GM06990 (cell line): ENCODE measurements at regions not wholly inside any gene's neighbourhood (a gene's known extent, or its start where the extent isn't known, plus 50 kb on each side); places are given as distances from the start of the nearest gene placed in this dataset.
"Not testable (repeated sequence)": the region's sequence is repeated elsewhere in the genome, so short reads cannot be mapped to it uniquely, and the experiment has no call there.

Experiments used
- DNase-seq: peaks from one replicate; pipeline ENCODE4 v3.0.0-alpha.2; 2011; ENCODE audit not compliant: insufficient read length; ENCODE audit errors: extremely low read depth
- H3K27me3 ChIP-seq: replicated peaks from 2 replicates; pipeline ENCODE4 v1.6.0; 2011; ENCODE audit warnings: low read length; ENCODE audit not compliant: control insufficient read depth, insufficient read depth
- H3K36me3 ChIP-seq: 2 replicates; pipeline ENCODE4 v1.5.1; 2011; ENCODE audit warnings: low read length; ENCODE audit not compliant: control insufficient read depth, insufficient read depth
- H3K4me3 ChIP-seq: replicated peaks from 2 replicates; pipeline ENCODE4 v1.5.1; 2011; ENCODE audit warnings: low read depth, mild to moderate bottlenecking, control low read depth, low read length
- TF ChIP-seq, protein P1 (sequence below): IDR thresholded peaks from 2 replicates; pipeline ENCODE4 v1.5.1; 2011; ENCODE audit warnings: low read length, control low read depth, mild to moderate bottlenecking, inconsistent platforms; ENCODE audit not compliant: insufficient read depth, poor library complexity, severe bottlenecking

DNA sequence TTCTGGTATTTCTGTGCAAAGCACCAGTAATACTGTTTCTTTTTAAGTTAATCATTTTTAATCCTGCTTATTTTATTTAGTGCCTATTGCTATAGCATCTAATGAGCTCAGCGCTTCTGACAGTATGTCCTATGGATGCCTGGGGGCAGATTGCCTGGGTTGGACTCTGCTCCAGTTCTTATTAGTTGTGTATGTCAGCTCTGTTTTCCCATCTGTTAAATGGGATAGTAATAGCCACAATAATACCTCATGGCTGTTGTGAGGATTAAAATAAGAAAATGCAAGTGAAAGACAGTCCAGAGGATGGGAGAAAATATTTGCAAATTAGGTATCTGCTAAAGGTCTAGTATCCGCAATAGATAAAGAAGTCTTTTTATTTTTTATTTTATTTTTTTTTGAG lies 87.0 kb downstream of the UTRN start:
- Histone ChIP-seq H3K27me3 (no peaks in the 10 kb centered on the region), H3K4me3 (no peak overlapping the region), H3K36me3 (no peaks in the 10 kb centered on the region; the same call in 1 of the 2 replicates)
- TF ChIP-seq, protein P1, sequence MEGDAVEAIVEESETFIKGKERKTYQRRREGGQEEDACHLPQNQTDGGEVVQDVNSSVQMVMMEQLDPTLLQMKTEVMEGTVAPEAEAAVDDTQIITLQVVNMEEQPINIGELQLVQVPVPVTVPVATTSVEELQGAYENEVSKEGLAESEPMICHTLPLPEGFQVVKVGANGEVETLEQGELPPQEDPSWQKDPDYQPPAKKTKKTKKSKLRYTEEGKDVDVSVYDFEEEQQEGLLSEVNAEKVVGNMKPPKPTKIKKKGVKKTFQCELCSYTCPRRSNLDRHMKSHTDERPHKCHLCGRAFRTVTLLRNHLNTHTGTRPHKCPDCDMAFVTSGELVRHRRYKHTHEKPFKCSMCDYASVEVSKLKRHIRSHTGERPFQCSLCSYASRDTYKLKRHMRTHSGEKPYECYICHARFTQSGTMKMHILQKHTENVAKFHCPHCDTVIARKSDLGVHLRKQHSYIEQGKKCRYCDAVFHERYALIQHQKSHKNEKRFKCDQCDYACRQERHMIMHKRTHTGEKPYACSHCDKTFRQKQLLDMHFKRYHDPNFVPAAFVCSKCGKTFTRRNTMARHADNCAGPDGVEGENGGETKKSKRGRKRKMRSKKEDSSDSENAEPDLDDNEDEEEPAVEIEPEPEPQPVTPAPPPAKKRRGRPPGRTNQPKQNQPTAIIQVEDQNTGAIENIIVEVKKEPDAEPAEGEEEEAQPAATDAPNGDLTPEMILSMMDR = no peak
- DNase-seq = no peak

DNA sequence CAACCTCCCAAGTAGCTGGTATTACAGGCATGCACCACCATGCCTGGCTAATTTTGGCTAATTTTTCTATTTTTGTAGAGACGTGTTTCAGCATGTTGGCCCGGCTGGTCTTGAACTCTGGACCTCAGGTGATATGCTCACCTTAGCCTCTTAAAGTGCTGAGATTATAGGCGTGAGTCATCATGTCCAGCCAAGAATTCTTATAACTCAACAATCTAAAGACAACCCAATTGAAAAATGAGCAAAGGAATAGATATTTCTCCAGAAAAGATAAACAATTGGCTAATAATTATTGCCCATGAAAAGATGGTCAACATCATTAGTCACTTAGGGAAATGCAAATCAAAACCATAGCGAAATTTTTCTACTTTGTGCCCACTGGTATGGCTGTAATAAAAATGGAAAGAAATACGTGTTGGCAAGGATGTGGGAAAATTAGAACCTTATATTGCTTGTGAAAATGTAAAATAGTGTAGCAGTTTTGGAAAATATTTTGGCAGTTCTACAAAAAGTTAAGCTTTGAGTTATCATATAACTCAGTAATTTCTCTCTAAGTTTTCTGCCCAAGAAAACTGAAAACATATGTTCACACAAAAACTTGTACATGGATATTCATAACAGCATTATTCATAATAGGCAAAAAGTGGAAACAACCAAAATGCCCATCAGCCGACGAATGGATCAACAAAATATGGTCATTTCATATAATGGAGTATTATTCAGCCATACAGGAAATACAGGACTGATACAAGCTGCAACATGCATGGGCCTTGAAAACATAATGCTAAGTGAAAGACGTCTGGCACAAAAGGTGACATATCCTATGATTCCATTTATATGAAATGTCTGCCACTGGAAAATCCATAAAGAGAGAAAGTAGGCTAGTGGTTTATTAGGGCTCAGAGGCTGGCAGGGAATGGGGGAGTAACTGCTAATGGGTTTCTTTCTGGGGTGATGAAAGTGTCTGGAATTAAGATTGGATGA lies 87.8 kb downstream of the UTRN start:
- Histone ChIP-seq H3K4me3 (no peak overlapping the region), H3K27me3 (no peaks in the 10 kb centered on the region), H3K36me3 (no peaks in the 10 kb centered on the region; the same call in 1 of the 2 replicates)
- DNase-seq = no peak
- TF ChIP-seq, protein P1 = no peak

DNA sequence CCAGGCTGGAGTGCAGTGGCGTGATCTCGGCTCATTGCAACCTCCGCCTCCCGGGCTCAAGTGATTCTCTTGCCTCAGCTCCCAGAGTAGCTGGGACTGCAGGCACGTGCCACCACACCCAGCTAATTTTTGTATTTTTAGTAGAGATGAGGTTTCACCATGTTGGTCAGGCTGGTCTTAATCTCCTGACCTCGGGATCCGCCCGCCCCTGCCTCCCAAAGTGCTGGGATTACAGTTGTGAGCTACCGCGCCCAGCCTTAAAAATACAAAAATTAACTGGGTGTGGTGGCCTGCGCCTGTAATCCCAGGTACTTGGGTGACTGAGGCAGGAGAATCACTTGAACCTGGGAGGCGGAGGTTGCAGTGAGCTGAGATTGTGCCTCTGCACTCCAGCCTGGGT lies 89.4 kb downstream of the UTRN start:
- not testable (repeated sequence) for H3K36me3 ChIP-seq, DNase-seq

DNA sequence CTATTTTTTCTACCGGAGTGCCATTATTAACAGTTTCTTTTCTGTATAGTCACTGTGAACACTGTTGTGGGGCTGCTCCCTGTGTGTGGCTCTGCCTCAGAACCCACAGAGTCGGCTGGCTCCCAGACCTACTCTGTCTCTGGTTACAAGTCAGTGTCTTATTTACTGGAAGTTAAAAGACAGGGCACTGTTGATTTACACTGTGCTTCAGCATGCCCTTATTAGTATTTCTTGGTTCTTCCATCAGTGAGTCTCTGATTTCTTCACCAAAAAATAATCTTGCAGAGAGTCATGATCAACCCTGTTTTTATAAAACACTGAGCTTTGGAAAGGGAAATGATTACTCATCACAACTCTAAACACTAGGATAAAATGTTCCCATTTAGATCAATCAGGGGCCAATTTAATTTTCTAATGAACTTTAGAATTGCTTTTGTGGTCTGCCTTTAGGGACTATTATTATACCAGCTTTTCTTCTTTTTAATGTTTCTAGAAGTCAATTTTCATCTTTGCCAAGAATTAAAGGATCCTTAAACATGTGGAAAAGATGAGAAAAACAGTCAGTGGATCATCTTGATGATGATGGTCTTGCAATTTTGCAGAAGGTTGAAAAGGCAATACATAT lies 92.6 kb downstream of the UTRN start:
- no peak for DNase-seq
- TF ChIP-seq, protein P1 = no peak
- no peaks in the 10 kb centered on the region for H3K36me3 ChIP-seq
- H3K27me3 ChIP-seq = no peaks in the 10 kb centered on the region
- no peak overlapping the region for H3K4me3 ChIP-seq

More for the DNA sequence above, 89.4 kb downstream of the UTRN start:
- not testable (repeated sequence) for H3K27me3 ChIP-seq, H3K4me3 ChIP-seq

DNA sequence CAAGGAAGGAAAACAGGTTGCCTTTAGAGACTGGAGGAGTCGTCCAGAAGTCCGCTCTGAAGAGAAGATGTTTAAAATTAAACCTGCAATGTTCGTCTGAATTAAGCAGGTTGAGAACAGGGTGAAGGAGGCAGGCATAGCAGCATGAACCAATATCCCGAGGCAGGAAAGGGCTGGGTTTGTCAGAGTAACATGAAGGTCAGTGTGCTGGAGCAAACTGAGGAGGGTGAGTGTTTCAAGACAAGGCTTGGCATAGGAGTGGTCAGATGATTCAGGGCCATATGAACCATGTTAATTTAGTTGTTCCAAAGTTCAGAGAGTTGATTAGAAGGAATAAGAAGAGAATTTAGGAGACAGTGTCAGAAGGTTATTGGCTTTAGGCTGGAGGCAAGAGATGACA lies 93.3 kb downstream of the UTRN start:
- no peak for DNase-seq
- no peaks in the 10 kb centered on the region for H3K27me3 ChIP-seq
- TF ChIP-seq, protein P1 = no peak
- H3K36me3 ChIP-seq = no peaks in the 10 kb centered on the region
- no peak overlapping the region for H3K4me3 ChIP-seq

DNA sequence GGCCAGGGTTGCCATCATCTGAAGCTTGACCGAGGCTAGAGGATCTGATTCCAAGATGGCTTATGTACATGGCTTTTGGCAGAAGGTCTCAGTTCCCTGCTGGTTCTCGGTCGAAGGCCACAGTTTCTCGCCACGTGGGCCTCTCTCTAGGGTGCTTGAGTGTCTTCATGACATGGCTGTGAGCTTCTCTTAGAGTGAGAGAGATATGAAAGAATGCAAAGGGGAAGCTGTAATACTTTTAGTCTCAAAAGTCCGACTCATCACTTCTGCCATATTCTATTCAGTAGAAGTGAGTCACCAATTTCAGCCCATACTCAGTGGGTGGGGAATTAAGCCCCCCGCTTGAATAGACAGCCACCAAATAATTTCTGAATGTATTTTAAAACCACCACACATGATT lies 94.2 kb downstream of the UTRN start:
- no peaks in the 10 kb centered on the region for H3K27me3 ChIP-seq
- no peak overlapping the region for H3K4me3 ChIP-seq
- no peak for DNase-seq
- H3K36me3 ChIP-seq = no peaks in the 10 kb centered on the region
- TF ChIP-seq, protein P1 = no peak

DNA sequence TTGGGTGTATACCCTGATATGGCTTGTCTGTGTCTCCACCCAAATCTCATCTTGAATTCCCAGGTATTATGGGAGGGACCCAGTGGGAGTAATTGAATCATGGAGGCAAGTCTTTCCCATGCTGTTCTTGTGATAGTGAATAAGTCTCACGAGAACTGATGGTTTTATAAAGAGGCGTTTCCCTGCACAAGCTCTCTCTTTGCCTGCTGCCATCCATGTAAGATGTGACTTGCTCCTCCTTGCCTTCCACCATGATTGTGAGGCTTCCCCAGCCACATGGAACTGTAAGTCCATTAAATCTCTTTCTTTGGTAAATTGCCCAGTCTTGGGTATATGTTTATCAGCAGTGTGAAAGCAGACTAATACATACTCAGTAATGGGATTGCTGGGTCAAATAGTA lies 96.4 kb downstream of the UTRN start:
- not testable (repeated sequence) for H3K27me3 ChIP-seq, DNase-seq, H3K36me3 ChIP-seq, H3K4me3 ChIP-seq
